Ishikawa (cell line): ENCODE measurements at regions not wholly inside any gene's neighbourhood (a gene's known extent, or its start where the extent isn't known, plus 50 kb on each side); places are given as distances from the start of the nearest gene placed in this dataset.

Experiments used
- CEBPB ChIP-seq: IDR thresholded peaks from 2 replicates; pipeline ENCODE4 v1.6.1; 2012
- CREB1 ChIP-seq: IDR thresholded peaks from 2 replicates; pipeline ENCODE4 v1.6.1; 2012; ENCODE audit warnings: low read depth
- EGR1 ChIP-seq: IDR thresholded peaks from 2 replicates; pipeline ENCODE4 v1.6.1; 2012
- EP300 ChIP-seq: IDR thresholded peaks from 2 replicates; pipeline ENCODE4 v1.6.1; 2012; ENCODE audit warnings: borderline replicate concordance
- FOXM1 ChIP-seq: IDR thresholded peaks from 2 replicates; pipeline ENCODE4 v1.6.1; 2012; ENCODE audit warnings: low read depth, borderline replicate concordance
- MAX ChIP-seq: IDR thresholded peaks from 2 replicates; pipeline ENCODE4 v1.6.1; 2012
- NFIC ChIP-seq: IDR thresholded peaks from 2 replicates; pipeline ENCODE4 v1.6.1; 2012
- RAD21 ChIP-seq: IDR thresholded peaks from 2 replicates; pipeline ENCODE4 v1.6.1; 2012; ENCODE audit warnings: low read depth
- TAF1 ChIP-seq: IDR thresholded peaks from 2 replicates; pipeline ENCODE4 v1.6.1; 2012; ENCODE audit warnings: low read depth, mild to moderate bottlenecking
- TCF12 ChIP-seq: IDR thresholded peaks from 2 replicates; pipeline ENCODE4 v1.6.1; 2012; ENCODE audit warnings: low read depth
- TEAD4 ChIP-seq: IDR thresholded peaks from 2 replicates; pipeline ENCODE4 v1.6.1; 2012
- YY1 ChIP-seq: IDR thresholded peaks from 2 replicates; pipeline ENCODE4 v1.6.1; 2012; ENCODE audit warnings: low read depth
- ZBTB7A ChIP-seq: IDR thresholded peaks from 2 replicates; pipeline ENCODE4 v1.6.1; 2012; ENCODE audit warnings: low read depth
- TF ChIP-seq, protein P1 (sequence below): IDR thresholded peaks from 2 replicates; pipeline ENCODE4 v1.6.1; 2012; ENCODE audit warnings: low read depth, mild to moderate bottlenecking
- TF ChIP-seq, protein P2 (sequence below): IDR thresholded peaks from 2 replicates; pipeline ENCODE4 v1.6.1; 2012

GRCh38 chr4:126860308-126860707 lies 772.4 kb upstream of the INTU start:
- TF ChIP-seq FOXM1 (no peak), TAF1 (no peak), CREB1 (no peak), MAX (no peak), TEAD4 (no peak), EGR1 (no peak), EP300 (no peak)

- TF ChIP-seq MAX (no peak), TAF1 (no peak), YY1 (no peak), NFIC (no peak), FOXM1 (no peak), TEAD4 (no peak)
- TF ChIP-seq, protein P1, sequence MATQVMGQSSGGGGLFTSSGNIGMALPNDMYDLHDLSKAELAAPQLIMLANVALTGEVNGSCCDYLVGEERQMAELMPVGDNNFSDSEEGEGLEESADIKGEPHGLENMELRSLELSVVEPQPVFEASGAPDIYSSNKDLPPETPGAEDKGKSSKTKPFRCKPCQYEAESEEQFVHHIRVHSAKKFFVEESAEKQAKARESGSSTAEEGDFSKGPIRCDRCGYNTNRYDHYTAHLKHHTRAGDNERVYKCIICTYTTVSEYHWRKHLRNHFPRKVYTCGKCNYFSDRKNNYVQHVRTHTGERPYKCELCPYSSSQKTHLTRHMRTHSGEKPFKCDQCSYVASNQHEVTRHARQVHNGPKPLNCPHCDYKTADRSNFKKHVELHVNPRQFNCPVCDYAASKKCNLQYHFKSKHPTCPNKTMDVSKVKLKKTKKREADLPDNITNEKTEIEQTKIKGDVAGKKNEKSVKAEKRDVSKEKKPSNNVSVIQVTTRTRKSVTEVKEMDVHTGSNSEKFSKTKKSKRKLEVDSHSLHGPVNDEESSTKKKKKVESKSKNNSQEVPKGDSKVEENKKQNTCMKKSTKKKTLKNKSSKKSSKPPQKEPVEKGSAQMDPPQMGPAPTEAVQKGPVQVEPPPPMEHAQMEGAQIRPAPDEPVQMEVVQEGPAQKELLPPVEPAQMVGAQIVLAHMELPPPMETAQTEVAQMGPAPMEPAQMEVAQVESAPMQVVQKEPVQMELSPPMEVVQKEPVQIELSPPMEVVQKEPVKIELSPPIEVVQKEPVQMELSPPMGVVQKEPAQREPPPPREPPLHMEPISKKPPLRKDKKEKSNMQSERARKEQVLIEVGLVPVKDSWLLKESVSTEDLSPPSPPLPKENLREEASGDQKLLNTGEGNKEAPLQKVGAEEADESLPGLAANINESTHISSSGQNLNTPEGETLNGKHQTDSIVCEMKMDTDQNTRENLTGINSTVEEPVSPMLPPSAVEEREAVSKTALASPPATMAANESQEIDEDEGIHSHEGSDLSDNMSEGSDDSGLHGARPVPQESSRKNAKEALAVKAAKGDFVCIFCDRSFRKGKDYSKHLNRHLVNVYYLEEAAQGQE, result no peak
- TF ChIP-seq, protein P2, sequence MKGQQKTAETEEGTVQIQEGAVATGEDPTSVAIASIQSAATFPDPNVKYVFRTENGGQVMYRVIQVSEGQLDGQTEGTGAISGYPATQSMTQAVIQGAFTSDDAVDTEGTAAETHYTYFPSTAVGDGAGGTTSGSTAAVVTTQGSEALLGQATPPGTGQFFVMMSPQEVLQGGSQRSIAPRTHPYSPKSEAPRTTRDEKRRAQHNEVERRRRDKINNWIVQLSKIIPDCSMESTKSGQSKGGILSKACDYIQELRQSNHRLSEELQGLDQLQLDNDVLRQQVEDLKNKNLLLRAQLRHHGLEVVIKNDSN, result no peak
These were observed 762.8 kb upstream of the INTU start for GRCh38 chr4:126869967-126870366.

- TF ChIP-seq FOXM1 (no peak), EP300 (no peak), TAF1 (no peak), CREB1 (no peak), YY1 (no peak)
These were observed 760.9 kb upstream of the INTU start for GRCh38 chr4:126871810-126872209.

GRCh38 chr4:126874533-126874932 lies 758.2 kb upstream of the INTU start:
- no peak for TF ChIP-seq RAD21
- TF ChIP-seq, protein P1, result no peak
- no peak for TF ChIP-seq MAX
- no peak for TF ChIP-seq ZBTB7A
- no peak for TF ChIP-seq TAF1
- TF ChIP-seq TEAD4, result no peak
- no peak for TF ChIP-seq EGR1
- no peak for TF ChIP-seq CREB1
- TF ChIP-seq EP300, result no peak
- TF ChIP-seq, protein P2, result no peak
- TF ChIP-seq TCF12, result no peak
- no peak for TF ChIP-seq NFIC
- no peak for TF ChIP-seq CEBPB

DNA sequence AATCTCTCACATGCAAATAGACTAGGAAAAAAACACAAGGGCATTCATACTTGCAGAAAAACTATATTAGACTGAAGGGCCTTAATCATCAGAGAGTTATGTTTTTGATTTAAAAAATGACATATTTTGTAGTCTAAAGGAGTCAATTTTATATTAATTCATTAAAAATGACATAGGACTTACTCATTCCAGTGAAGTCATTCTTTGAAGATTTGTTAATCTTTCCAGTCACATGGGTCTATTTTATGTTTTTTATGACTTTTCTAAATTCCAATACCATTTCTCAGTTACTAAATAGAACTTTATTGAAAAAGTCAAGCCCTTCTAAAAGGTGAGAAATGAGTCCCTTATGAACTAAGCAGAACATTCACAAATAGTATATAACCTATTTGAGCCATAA lies 743.8 kb upstream of the INTU start:
- TF ChIP-seq CEBPB (no peak), EGR1 (no peak), TAF1 (no peak), MAX (no peak), ZBTB7A (no peak), EP300 (no peak), FOXM1 (no peak), TCF12 (no peak)
- TF ChIP-seq, protein P1, result no peak
